HEK293T (cell line): ENCODE measurements at regions not wholly inside any gene's neighbourhood (a gene's known extent, or its start where the extent isn't known, plus 50 kb on each side); places are given as distances from the start of the nearest gene placed in this dataset.

Source experiments
- CTCF ChIA-PET: fragments of 350-600 bp; formaldehyde crosslinking; extraction: SDS; loops from one replicate; lab custom pipeline; 2021; ENCODE audit warnings: antibody characterized with exemption, inconsistent platforms; lab: Yijun Ruan, JAX
- POLR2A ChIA-PET: fragments of 350-600 bp; formaldehyde crosslinking; extraction: SDS; loops from one replicate; lab custom pipeline; 2020; ENCODE audit warnings: antibody characterized with exemption, inconsistent platforms; lab: Yijun Ruan, JAX
- DNase-seq: peaks from one replicate; pipeline ENCODE4 v3.0.0; 2012; ENCODE audit warnings: mixed read lengths; ENCODE audit errors: extremely low spot score
- ARNT ChIP-seq: fragments of 450-650 bp; IDR thresholded peaks from 2 replicates; pipeline ENCODE4 v1.6.1; 2017; ENCODE audit warnings: mild to moderate bottlenecking
- BHLHE40 ChIP-seq: fragments of 450-650 bp; IDR thresholded peaks from 2 replicates; pipeline ENCODE4 v1.6.1; 2016; ENCODE audit warnings: mild to moderate bottlenecking, moderate library complexity, borderline replicate concordance
- CTBP1 ChIP-seq: fragments of 450-650 bp; IDR thresholded peaks from 2 replicates; pipeline ENCODE4 v1.6.1; 2016; ENCODE audit warnings: borderline replicate concordance
- ELF4 ChIP-seq: fragments of 450-650 bp; IDR thresholded peaks from 2 replicates; pipeline ENCODE4 v1.6.1; 2017; ENCODE audit warnings: antibody characterized with exemption
- FOXA1 ChIP-seq: fragments of 450-650 bp; IDR thresholded peaks from 2 replicates; pipeline ENCODE4 v1.6.1; 2016; ENCODE audit warnings: mild to moderate bottlenecking
- FOXK2 ChIP-seq: fragments of 450-650 bp; IDR thresholded peaks from 2 replicates; pipeline ENCODE4 v1.6.1; 2016; ENCODE audit warnings: mild to moderate bottlenecking
- FOXM1 ChIP-seq: fragments of 450-650 bp; IDR thresholded peaks from 2 replicates; pipeline ENCODE4 v1.6.1; 2017; ENCODE audit warnings: mild to moderate bottlenecking, borderline replicate concordance
- HDGF ChIP-seq: fragments of 450-650 bp; IDR thresholded peaks from 2 replicates; pipeline ENCODE4 v1.6.1; 2017; ENCODE audit warnings: antibody characterized with exemption, borderline replicate concordance
- L3MBTL2 ChIP-seq: fragments of 450-650 bp; conservative IDR thresholded peaks from 2 replicates; pipeline ENCODE4 v1.6.1; 2016; ENCODE audit warnings: mild to moderate bottlenecking
- LEF1 ChIP-seq: fragments of 450-650 bp; IDR thresholded peaks from 2 replicates; pipeline ENCODE4 v1.6.1; 2017; ENCODE audit warnings: mild to moderate bottlenecking, borderline replicate concordance
- NFRKB ChIP-seq: fragments of 450-650 bp; IDR thresholded peaks from 2 replicates; pipeline ENCODE4 v1.6.1; 2016; ENCODE audit warnings: mild to moderate bottlenecking, moderate library complexity
- PKNOX1 ChIP-seq: fragments of 450-650 bp; IDR thresholded peaks from 2 replicates; pipeline ENCODE4 v1.6.1; 2016
- SP1 ChIP-seq: fragments of 450-650 bp; IDR thresholded peaks from 2 replicates; pipeline ENCODE4 v1.6.1; 2017
- SUZ12 ChIP-seq: fragments of 450-650 bp; IDR thresholded peaks from 2 replicates; pipeline ENCODE4 v1.6.1; 2016; ENCODE audit warnings: mild to moderate bottlenecking
- TARDBP ChIP-seq: fragments of 450-650 bp; IDR thresholded peaks from 2 replicates; pipeline ENCODE4 v1.6.1; 2016
- ZNF384 ChIP-seq: fragments of 450-650 bp; IDR thresholded peaks from 2 replicates; pipeline ENCODE4 v1.6.1; 2016

- no peak for TF ChIP-seq FOXA1
- no peak for TF ChIP-seq SP1
- TF ChIP-seq ARNT, result no peak
- ChIA-PET CTCF (no interaction called here), POLR2A (no interaction called here)
- no peak for DNase-seq
Measured at GRCh38 chrX:39301036-39301435, 499.8 kb downstream of the MID1IP1 start.

DNA sequence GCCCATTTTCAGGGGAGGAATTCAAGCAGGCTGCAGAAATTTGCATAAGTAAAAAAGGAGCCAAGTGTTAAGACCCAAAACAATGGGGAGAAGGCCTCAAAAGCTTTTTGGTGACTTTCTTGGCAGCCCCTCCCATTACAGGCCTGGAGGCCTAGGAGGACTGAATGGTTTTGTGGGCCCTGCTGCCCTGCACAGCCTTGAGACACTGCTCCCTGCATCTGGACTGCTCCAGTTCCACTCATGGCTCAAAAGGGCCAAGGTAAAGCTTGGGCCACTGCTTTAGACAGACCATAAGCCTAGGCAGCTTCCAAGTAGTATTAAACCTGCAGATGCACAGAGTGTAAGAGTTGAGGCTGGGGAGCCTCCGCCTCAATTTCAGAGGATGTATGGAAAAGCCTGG lies 501.6 kb downstream of the MID1IP1 start:
- TF ChIP-seq SP1 (no peak), NFRKB (no peak), SUZ12 (no peak), HDGF (no peak), ZNF384 (no peak), LEF1 (no peak), FOXA1 (no peak), BHLHE40 (no peak), TARDBP (no peak), L3MBTL2 (no peak), PKNOX1 (no peak), ARNT (no peak), CTBP1 (no peak), FOXK2 (no peak), ELF4 (no peak), FOXM1 (no peak)
- POLR2A ChIA-PET, result no interaction called here
- no peak for DNase-seq
- CTCF ChIA-PET, result no interaction called here

DNA sequence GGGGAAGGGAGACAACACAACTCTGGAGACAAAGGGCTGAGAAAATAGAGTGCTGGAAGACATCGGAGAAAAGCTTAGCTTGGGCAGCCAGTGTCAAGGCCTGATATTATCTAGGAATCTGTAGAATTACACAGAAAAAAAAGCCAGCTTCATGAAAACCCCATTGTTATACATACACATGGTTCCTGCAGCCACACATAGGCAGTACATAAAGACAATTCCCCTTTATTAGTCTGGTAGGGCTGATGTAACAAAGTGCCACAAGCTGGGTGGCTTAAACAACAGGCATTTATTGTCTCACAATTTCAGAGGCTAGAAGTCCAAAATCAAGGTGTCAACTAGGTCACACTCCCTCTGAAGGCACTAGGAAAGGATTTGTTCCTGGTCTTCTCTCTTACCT lies 503.5 kb downstream of the MID1IP1 start:
- no peak for TF ChIP-seq CTBP1
- no peak for TF ChIP-seq ZNF384
- TF ChIP-seq FOXK2, result no peak
- TF ChIP-seq L3MBTL2, result no peak
- no peak for TF ChIP-seq ARNT
- TF ChIP-seq ELF4, result no peak
- TF ChIP-seq FOXM1, result no peak
- TF ChIP-seq HDGF, result no peak
- no peak for TF ChIP-seq LEF1
- no peak for DNase-seq
- CTCF ChIA-PET, result no interaction called here
- POLR2A ChIA-PET, result no interaction called here

DNA sequence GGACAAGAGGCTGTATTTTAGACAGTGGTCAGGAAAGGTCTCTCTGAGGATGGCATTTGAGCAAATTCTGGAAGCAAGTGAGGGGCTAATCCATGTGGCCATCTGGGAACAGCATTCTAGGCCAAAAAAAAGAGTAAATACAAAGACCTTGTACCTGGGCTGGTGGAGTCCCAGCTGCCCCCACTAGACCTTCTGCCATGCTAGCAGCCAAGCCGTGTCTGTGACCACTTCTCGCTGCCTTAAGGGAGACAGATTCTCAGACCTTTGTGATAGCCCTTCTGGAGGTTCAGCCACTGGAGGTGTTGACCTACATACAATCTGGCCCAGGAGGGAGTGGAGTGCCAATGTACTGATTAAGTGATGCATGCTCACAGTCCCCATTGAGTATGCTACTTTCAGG lies 506.2 kb downstream of the MID1IP1 start:
- TF ChIP-seq L3MBTL2 (no peak), ARNT (no peak), LEF1 (no peak), NFRKB (no peak), PKNOX1 (no peak), BHLHE40 (no peak), SUZ12 (no peak), CTBP1 (no peak), FOXK2 (no peak)
- CTCF ChIA-PET, result no interaction called here
- POLR2A ChIA-PET, result no interaction called here
- DNase-seq, result no peak

DNA sequence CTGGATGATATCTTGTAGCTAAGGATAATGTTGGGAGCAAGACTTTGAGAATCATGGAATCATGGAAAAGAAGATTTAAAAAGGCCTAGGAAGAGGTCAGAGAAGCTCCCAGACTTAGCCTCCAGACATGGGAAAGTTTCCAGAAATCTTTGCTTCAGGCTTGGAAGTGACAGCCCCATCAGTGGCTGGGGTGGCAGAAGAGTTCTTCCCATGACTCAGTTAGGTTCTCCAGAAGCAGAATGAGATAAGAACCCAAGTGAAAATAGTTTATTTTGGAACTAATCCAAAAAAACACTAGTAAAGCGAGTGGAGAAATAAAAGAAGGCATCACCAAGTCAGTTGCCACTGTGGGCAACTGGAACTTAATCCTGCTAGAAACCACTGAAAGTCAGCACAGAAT lies 506.9 kb downstream of the MID1IP1 start:
- POLR2A ChIA-PET, result no interaction called here
- TF ChIP-seq FOXK2, result no peak
- TF ChIP-seq NFRKB, result no peak
- no peak for TF ChIP-seq SP1
- no peak for TF ChIP-seq BHLHE40
- TF ChIP-seq FOXA1, result no peak
- no peak for DNase-seq
- CTCF ChIA-PET, result no interaction called here

DNA sequence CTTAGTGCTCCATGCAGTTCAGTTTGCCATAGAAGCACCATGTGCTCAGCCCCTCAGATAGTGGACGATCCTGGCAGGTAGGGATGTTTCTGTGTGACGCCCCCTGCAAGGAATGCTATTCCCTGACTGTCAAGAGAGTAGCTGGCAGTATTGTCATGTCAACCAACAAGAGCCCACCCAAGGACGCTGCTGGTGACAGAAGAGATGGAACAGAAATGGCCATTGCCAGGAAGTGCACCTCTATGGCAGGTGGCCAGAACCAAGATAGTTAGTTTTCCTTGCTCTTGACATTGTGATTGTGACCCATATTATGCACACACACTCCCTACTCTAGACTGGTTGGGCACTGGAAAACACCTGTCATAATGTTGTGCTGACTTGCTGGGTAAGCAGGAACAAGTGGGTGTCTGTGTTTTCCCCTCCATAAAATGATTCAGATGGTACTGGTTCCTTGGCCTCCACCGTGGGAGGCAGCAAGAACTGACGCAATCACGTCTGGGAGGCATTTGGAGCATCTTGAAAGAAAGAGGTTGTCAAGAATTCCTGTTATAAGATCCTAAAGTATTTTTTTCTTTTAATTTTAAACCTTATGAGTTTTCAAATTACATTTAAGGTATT lies 507.9 kb downstream of the MID1IP1 start:
- DNase-seq, result no peak
- TF ChIP-seq FOXM1, result no peak
- TF ChIP-seq LEF1, result no peak
- no peak for TF ChIP-seq CTBP1
- no peak for TF ChIP-seq ZNF384
- no peak for TF ChIP-seq ELF4
- no peak for TF ChIP-seq TARDBP
- TF ChIP-seq NFRKB, result no peak
- no peak for TF ChIP-seq SP1
- TF ChIP-seq PKNOX1, result no peak
- no peak for TF ChIP-seq SUZ12
- TF ChIP-seq L3MBTL2, result no peak
- TF ChIP-seq BHLHE40, result no peak
- TF ChIP-seq HDGF, result no peak
- no peak for TF ChIP-seq FOXK2
- no peak for TF ChIP-seq FOXA1
- no peak for TF ChIP-seq ARNT
- POLR2A ChIA-PET, result no interaction called here
- CTCF ChIA-PET, result no interaction called here

GRCh38 chrX:39309721-39310152 lies 508.5 kb downstream of the MID1IP1 start:
- TF ChIP-seq L3MBTL2 (no peak), CTBP1 (no peak), FOXK2 (no peak), ARNT (no peak), FOXA1 (no peak), LEF1 (no peak), SUZ12 (no peak), FOXM1 (no peak), BHLHE40 (no peak), ELF4 (no peak), SP1 (no peak), HDGF (no peak), NFRKB (no peak), PKNOX1 (no peak)
- POLR2A ChIA-PET, result no interaction called here

More at GRCh38 chrX:39309721-39310152, 508.5 kb downstream of the MID1IP1 start:
- DNase-seq, result no peak
- CTCF ChIA-PET, result no interaction called here
